ENCODE measurements at regions not wholly inside any gene's neighbourhood (a gene's known extent, or its start where the extent isn't known, plus 50 kb on each side); places are given as distances from the start of the nearest gene placed in this dataset.

- TF ChIP-seq CTCF (IDR thresholded peaks at IDR 0.05) (no peak), POLR2A (IDR thresholded peaks at IDR 0.05) (no peak)
These were observed 646.7 kb upstream of the DEFB115 start for GRCh38 chr20:30610751-30611150.

Data from body of pancreas (tissue), 4 donors.